ENCODE measurements at regions not wholly inside any gene's neighbourhood (a gene's known extent, or its start where the extent isn't known, plus 50 kb on each side); places are given as distances from the start of the nearest gene placed in this dataset.
"Not testable (repeated sequence)": the region's sequence is repeated elsewhere in the genome, so short reads cannot be mapped to it uniquely, and the experiment has no call there.

- DNase-seq (no peak), ATAC-seq (no peak)
- intact Hi-C loops (cut with DNase I, micrococcal nuclease), result no loop called here
- H3K4me3 ChIP-seq, result no peak overlapping the region
- TF ChIP-seq CTCF (IDR thresholded peaks at IDR 0.05), result no peak
- no peaks in the 10 kb centered on the region for H3K4me1 ChIP-seq (ENCODE audit: low read depth)
- no peaks in the 10 kb centered on the region for H3K36me3 ChIP-seq (ENCODE audit: low read depth)
- H3K9me3 ChIP-seq, result no peaks in the 10 kb centered on the region
Measured at GRCh38 chr4:127484117-127484516, 148.6 kb upstream of the INTU start.

GRCh38 chr4:127486248-127486647 lies 146.5 kb upstream of the INTU start:
- Histone ChIP-seq H3K9me3 (no peaks in the 10 kb centered on the region), H3K36me3 (ENCODE audit: low read depth) (no peaks in the 10 kb centered on the region), H3K4me3 (no peak overlapping the region), H3K4me1 (ENCODE audit: low read depth) (no peaks in the 10 kb centered on the region)
- intact Hi-C loops (cut with DNase I, micrococcal nuclease), result no loop called here
- no peak for DNase-seq
- TF ChIP-seq CTCF (IDR thresholded peaks at IDR 0.05), result no peak
- no peak for ATAC-seq

GRCh38 chr4:127491571-127491970 lies 141.2 kb upstream of the INTU start:
- Histone ChIP-seq H3K9me3 (no peaks in the 10 kb centered on the region), H3K36me3 (ENCODE audit: low read depth) (no peaks in the 10 kb centered on the region), H3K4me3 (no peak overlapping the region), H3K4me1 (ENCODE audit: low read depth) (no peaks in the 10 kb centered on the region)
- ATAC-seq (no peak), DNase-seq (no peak)
- no peak for TF ChIP-seq CTCF (IDR thresholded peaks at IDR 0.05)
- intact Hi-C loops (cut with DNase I, micrococcal nuclease), result no loop called here

GRCh38 chr4:127496875-127497274 lies 135.9 kb upstream of the INTU start:
- H3K36me3 ChIP-seq (ENCODE audit: low read depth); H3K4me3 ChIP-seq; ATAC-seq: not testable (repeated sequence)

DNA sequence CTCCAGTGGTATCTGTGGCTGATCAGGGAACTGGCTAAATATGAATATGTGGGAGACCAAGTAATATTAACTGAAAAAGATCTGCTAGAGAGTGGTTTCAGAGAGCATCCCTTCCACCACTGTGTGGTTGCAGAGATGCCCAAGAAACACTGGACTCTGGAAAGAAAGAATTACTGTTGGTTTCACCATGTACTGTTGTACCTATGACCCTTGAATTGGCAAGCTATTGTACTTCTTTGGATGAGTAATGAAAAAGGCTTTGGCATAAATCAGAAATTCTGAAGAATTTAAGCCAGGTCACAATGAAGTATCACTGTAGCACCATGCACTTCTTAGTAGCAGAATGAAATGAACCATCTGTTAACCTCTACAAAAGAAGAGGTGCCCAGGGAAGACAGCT lies 134.4 kb upstream of the INTU start:
- no peaks in the 10 kb centered on the region for H3K9me3 ChIP-seq
- DNase-seq, result no peak
- H3K36me3 ChIP-seq (ENCODE audit: low read depth), result no peaks in the 10 kb centered on the region
- intact Hi-C loops (cut with DNase I, micrococcal nuclease), result no loop called here
- ATAC-seq, result no peak
- H3K4me3 ChIP-seq, result no peak overlapping the region
- H3K4me1 ChIP-seq (ENCODE audit: low read depth), result no peaks in the 10 kb centered on the region
- TF ChIP-seq CTCF (IDR thresholded peaks at IDR 0.05), result no peak

More at GRCh38 chr4:127496875-127497274, 135.9 kb upstream of the INTU start:
- H3K9me3 ChIP-seq; DNase-seq; intact Hi-C loops (cut with DNase I, micrococcal nuclease); H3K4me1 ChIP-seq (ENCODE audit: low read depth): not testable (repeated sequence)

DNA sequence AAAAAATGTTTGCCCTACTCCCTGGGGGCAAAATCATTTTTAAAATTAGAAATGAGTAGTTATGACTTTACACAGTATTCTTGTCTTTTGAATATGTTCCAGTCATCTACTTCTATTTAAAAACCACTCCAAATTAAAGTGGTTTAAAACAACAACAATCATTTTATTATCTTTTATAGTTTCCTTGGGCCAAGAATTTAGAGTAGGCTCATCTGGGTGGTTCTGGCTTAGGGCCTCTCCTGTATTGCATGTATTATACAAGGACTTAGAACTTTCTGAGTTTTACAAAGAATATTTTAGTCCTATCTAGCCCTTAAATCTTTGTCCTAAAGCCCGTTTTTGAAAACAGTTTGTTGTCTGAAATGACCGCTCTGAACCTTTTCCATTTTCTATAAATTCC lies 132.5 kb upstream of the INTU start:
- H3K9me3 ChIP-seq, result no peaks in the 10 kb centered on the region
- H3K36me3 ChIP-seq (ENCODE audit: low read depth), result no peaks in the 10 kb centered on the region
- intact Hi-C loops (cut with DNase I, micrococcal nuclease), result no loop called here
- no peaks in the 10 kb centered on the region for H3K4me1 ChIP-seq (ENCODE audit: low read depth)
- DNase-seq (no peak), ATAC-seq (no peak)
- H3K4me3 ChIP-seq, result no peak overlapping the region
- TF ChIP-seq CTCF (IDR thresholded peaks at IDR 0.05), result no peak
